Mucosa of descending colon (tissue), 3 donors: ENCODE measurements at regions not wholly inside any gene's neighbourhood (a gene's known extent, or its start where the extent isn't known, plus 50 kb on each side); places are given as distances from the start of the nearest gene placed in this dataset.

ENCODE experiments used
- ATAC-seq: fragments of 200-7000 bp; cut with Tn5 transposase; one replicate; pipeline ENCODE4 v1.9.1; 2020; ENCODE audit warnings: mild to moderate bottlenecking, moderate library complexity
- DNase-seq, 3 donors: peaks; one replicate each; pipeline ENCODE4 v3.0.0-alpha.2; 2020
- H3K36me3 ChIP-seq: fragments of 200-600 bp; one replicate; pipeline ENCODE4 v1.8.0; 2021; ENCODE audit warnings: low read depth, mild to moderate bottlenecking
- H3K4me1 ChIP-seq: fragments of 200-600 bp; one replicate; pipeline ENCODE4 v1.8.0; 2021; ENCODE audit warnings: low read depth, mild to moderate bottlenecking
- H3K4me3 ChIP-seq: fragments of 200-600 bp; one replicate; pipeline ENCODE4 v1.8.0; 2021; ENCODE audit warnings: mild to moderate bottlenecking
- H3K9me3 ChIP-seq: fragments of 200-600 bp; one replicate; pipeline ENCODE4 v1.8.0; 2021; ENCODE audit warnings: mild to moderate bottlenecking
- CTCF ChIP-seq: fragments of 200-600 bp; IDR thresholded peaks from one replicate; pipeline ENCODE4 v1.8.0; 2022; ENCODE audit warnings: antibody characterized with exemption, mild to moderate bottlenecking
- intact Hi-C, 2 donors: fragments of 100-400 bp; cut with DNase I in 1 of 2; cut with micrococcal nuclease in 1 of 2; formaldehyde crosslinking; loops; one replicate each; pipeline versions ENCODE4 v1.11.0 to v1.11.1; 2022; cut with DNase I, micrococcal nuclease
- donor health status: DM: no; HTN: no; CAD: no; lungs with moderate emphysema.
- donor health status: DM: no; HTN: no; CAD: no.
- donor health status: DM: no; HTN: yes; CAD: no.

- TF ChIP-seq CTCF, result no peak
- H3K36me3 ChIP-seq, result no peaks in the 10 kb centered on the region
- no peaks in the 10 kb centered on the region for H3K4me1 ChIP-seq
- intact Hi-C loops, result no loop called here
- no peaks in the 10 kb centered on the region for H3K9me3 ChIP-seq
- no peak for DNase-seq
- H3K4me3 ChIP-seq, result no peak overlapping the region
- no peak for ATAC-seq
Measured at GRCh38 chr3:64909011-64909410, 221.2 kb upstream of the ADAMTS9 start.

- intact Hi-C loops, result no loop called here
- no peaks in the 10 kb centered on the region for H3K9me3 ChIP-seq
- H3K4me1 ChIP-seq, result no peaks in the 10 kb centered on the region
- no peak for TF ChIP-seq CTCF
- H3K36me3 ChIP-seq, result no peaks in the 10 kb centered on the region
- no peak for DNase-seq
- ATAC-seq, result no peak
- no peak overlapping the region for H3K4me3 ChIP-seq
Measured at GRCh38 chr3:64908251-64908685, 220.5 kb upstream of the ADAMTS9 start.

DNA sequence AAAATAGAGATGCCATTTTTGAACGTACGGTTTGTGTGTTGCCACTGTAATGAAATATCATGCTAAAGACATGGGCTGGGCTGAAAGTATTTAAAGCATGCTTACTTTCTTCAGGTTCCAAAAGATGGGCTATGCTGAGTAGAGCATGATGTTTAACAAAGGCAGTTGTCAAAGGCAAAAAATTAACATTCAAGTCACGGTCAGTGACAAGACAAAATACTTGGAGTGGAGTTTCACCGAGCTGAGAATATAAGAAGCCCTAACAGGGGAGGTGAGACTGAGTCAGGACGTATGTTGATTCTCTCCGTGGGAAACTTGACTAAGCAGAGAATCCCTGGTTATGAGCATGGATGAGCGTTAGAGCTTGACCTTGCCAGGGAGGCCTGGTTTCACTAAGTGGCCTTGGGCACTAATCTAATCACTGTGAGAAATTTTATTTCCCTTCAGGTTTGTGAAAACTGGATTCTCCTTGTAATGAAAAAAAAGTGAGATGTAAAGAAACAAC lies 218.2 kb upstream of the ADAMTS9 start:
- no peak for TF ChIP-seq CTCF
- intact Hi-C loops, result no loop called here
- Histone ChIP-seq H3K4me3 (no peak overlapping the region), H3K4me1 (no peaks in the 10 kb centered on the region), H3K36me3 (no peaks in the 10 kb centered on the region), H3K9me3 (no peaks in the 10 kb centered on the region)
- DNase-seq (no peak), ATAC-seq (no peak)

DNA sequence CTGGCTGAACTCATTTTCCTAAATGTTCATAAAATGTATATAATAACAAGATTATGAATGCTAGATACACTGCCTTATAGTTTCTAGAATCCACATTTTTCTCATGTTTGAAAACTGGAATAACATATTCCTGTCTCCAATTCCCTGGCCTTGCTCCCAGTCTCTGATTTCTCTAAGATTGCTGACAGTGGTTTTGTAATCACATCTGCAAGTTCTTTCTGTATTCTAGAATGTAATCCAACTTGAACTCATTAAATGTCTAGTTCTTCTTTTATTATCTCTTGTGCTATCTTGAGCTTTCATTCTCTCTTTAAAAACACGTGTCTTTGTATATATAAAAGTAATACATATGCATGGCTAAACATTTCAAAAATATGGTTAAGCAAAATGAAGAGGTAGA lies 215.2 kb upstream of the ADAMTS9 start:
- H3K36me3 ChIP-seq, result no peaks in the 10 kb centered on the region
- no peak for ATAC-seq
- TF ChIP-seq CTCF, result no peak
- DNase-seq, result no peak
- H3K4me3 ChIP-seq, result no peak overlapping the region
- intact Hi-C loops, result no loop called here
- no peaks in the 10 kb centered on the region for H3K9me3 ChIP-seq
- no peaks in the 10 kb centered on the region for H3K4me1 ChIP-seq

GRCh38 chr3:64901986-64902516 lies 214.3 kb upstream of the ADAMTS9 start:
- TF ChIP-seq CTCF, result no peak
- no peaks in the 10 kb centered on the region for H3K4me1 ChIP-seq

GRCh38 chr3:64901522-64901885 lies 213.7 kb upstream of the ADAMTS9 start:
- H3K9me3 ChIP-seq, result no peaks in the 10 kb centered on the region
- ATAC-seq, result no peak
- intact Hi-C loops, result no loop called here
- H3K4me1 ChIP-seq, result no peaks in the 10 kb centered on the region
- no peak for DNase-seq
- no peak overlapping the region for H3K4me3 ChIP-seq
- no peaks in the 10 kb centered on the region for H3K36me3 ChIP-seq
- no peak for TF ChIP-seq CTCF

More at GRCh38 chr3:64901986-64902516, 214.3 kb upstream of the ADAMTS9 start:
- Histone ChIP-seq H3K9me3 (no peaks in the 10 kb centered on the region), H3K36me3 (no peaks in the 10 kb centered on the region), H3K4me3 (no peak overlapping the region)
- ATAC-seq (no peak), DNase-seq (no peak)
- intact Hi-C loops, result no loop called here
